WTC11 (cell line): ENCODE measurements at regions not wholly inside any gene's neighbourhood (a gene's known extent, or its start where the extent isn't known, plus 50 kb on each side); places are given as distances from the start of the nearest gene placed in this dataset.

Source experiments
- ATAC-seq: fragments of 200-7000 bp; cut with Tn5 transposase; 2 replicates; pipeline ENCODE4 v1.10.0; 2021; ENCODE audit warnings: mild to moderate bottlenecking, moderate library complexity
- CTCF ChIA-PET: fragments of 300-600 bp; sonication (Branson Sonifier 250); formaldehyde crosslinking; loops from one replicate; lab custom pipeline; 2021; ENCODE audit warnings: antibody characterized with exemption; lab: Charles Lee
- POLR2A ChIA-PET: fragments of 350-600 bp; sonication (Branson Sonifier 250); formaldehyde crosslinking; loops from one replicate; lab custom pipeline; 2021; ENCODE audit warnings: antibody characterized with exemption; lab: Charles Lee
- DNase-seq: peaks from one replicate; pipeline ENCODE4 v3.0.0; 2021; ENCODE audit warnings: low spot score
- H3K27ac Mint-ChIP-seq: 2 replicates; pipeline ENCODE4 v1.8.0; 2021; ENCODE audit warnings: mixed read lengths
- H3K27me3 Mint-ChIP-seq: 2 replicates; pipeline ENCODE4 v1.8.0; 2021; ENCODE audit warnings: low read depth, mild to moderate bottlenecking, moderate library complexity, mixed read lengths
- H3K36me3 Mint-ChIP-seq: 2 replicates; pipeline ENCODE4 v1.8.0; 2021; ENCODE audit warnings: mixed read lengths
- H3K4me1 Mint-ChIP-seq: 2 replicates; pipeline ENCODE4 v1.8.0; 2022; ENCODE audit warnings: mixed read lengths
- H3K4me3 Mint-ChIP-seq: 2 replicates; pipeline ENCODE4 v1.8.0; 2021; ENCODE audit warnings: mild to moderate bottlenecking, moderate library complexity, mixed read lengths
- H3K9me3 Mint-ChIP-seq: 2 replicates; pipeline ENCODE4 v1.8.0; 2021; ENCODE audit warnings: mixed read lengths
- ARID4B ChIP-seq: sonication (generic); formaldehyde crosslinking; IDR thresholded peaks from 2 replicates; pipeline ENCODE4 v1.8.0; 2023; ENCODE audit warnings: missing genetic modification reagents, mild to moderate bottlenecking, borderline replicate concordance
- CREB1 ChIP-seq: sonication (generic); formaldehyde crosslinking; IDR thresholded peaks from 2 replicates; pipeline ENCODE4 v1.8.0; 2023; ENCODE audit warnings: mild to moderate bottlenecking, missing genetic modification reagents
- E2F1 ChIP-seq: sonication (generic); formaldehyde crosslinking; IDR thresholded peaks from 2 replicates; pipeline ENCODE4 v1.8.0; 2022; ENCODE audit warnings: mild to moderate bottlenecking, missing genetic modification reagents
- HMGXB4 ChIP-seq: sonication (generic); formaldehyde crosslinking; IDR thresholded peaks from 2 replicates; pipeline ENCODE4 v1.8.1; 2023; ENCODE audit warnings: mild to moderate bottlenecking, moderate library complexity, missing genetic modification reagents
- JAZF1 ChIP-seq: fragments of 250-450 bp; sonication (Bioruptor Pico); IDR thresholded peaks from 2 replicates; pipeline ENCODE4 v1.9.0; 2021; ENCODE audit warnings: moderate library complexity, mild to moderate bottlenecking, inconsistent platforms
- MXD4 ChIP-seq: fragments of 250-450 bp; sonication (Bioruptor Pico); IDR thresholded peaks from 2 replicates; pipeline ENCODE4 v1.8.0; 2021; ENCODE audit warnings: mild to moderate bottlenecking, moderate library complexity, borderline replicate concordance
- RELA ChIP-seq: sonication (generic); formaldehyde crosslinking; IDR thresholded peaks from 2 replicates; pipeline ENCODE4 v1.8.1; 2022; ENCODE audit warnings: missing genetic modification reagents, mild to moderate bottlenecking, borderline replicate concordance
- SMAD3 ChIP-seq: sonication (generic); formaldehyde crosslinking; IDR thresholded peaks from 2 replicates; pipeline ENCODE4 v1.8.0; 2022; ENCODE audit warnings: missing genetic modification reagents, mild to moderate bottlenecking, borderline replicate concordance
- SMAD4 ChIP-seq: sonication (generic); formaldehyde crosslinking; IDR thresholded peaks from 2 replicates; pipeline ENCODE4 v1.8.0; 2022; ENCODE audit warnings: mild to moderate bottlenecking, missing genetic modification reagents
- STAT6 ChIP-seq: sonication (generic); formaldehyde crosslinking; conservative IDR thresholded peaks from 2 replicates; pipeline ENCODE4 v1.8.1; 2023; ENCODE audit warnings: mild to moderate bottlenecking, low read depth, missing genetic modification reagents, moderate library complexity
- USF1 ChIP-seq: sonication (generic); formaldehyde crosslinking; IDR thresholded peaks from 2 replicates; pipeline ENCODE4 v1.8.0; 2022; ENCODE audit warnings: mild to moderate bottlenecking, missing genetic modification reagents
- USF2 ChIP-seq: sonication (generic); formaldehyde crosslinking; IDR thresholded peaks from 2 replicates; pipeline ENCODE4 v1.8.1; 2023; ENCODE audit warnings: mild to moderate bottlenecking, missing genetic modification reagents, moderate library complexity
- ZNF219 ChIP-seq: sonication (generic); formaldehyde crosslinking; IDR thresholded peaks from 2 replicates; pipeline ENCODE4 v1.8.0; 2023; ENCODE audit warnings: missing genetic modification reagents, mild to moderate bottlenecking, borderline replicate concordance
- ZNF416 ChIP-seq: fragments of 250-450 bp; sonication (Bioruptor Pico); IDR thresholded peaks from 2 replicates; pipeline ENCODE4 v1.9.0; 2021; ENCODE audit warnings: mild to moderate bottlenecking, inconsistent platforms
- ZNF423 ChIP-seq: fragments of 250-450 bp; sonication (Bioruptor Pico); IDR thresholded peaks from 2 replicates; pipeline ENCODE4 v2.1.2; 2022; ENCODE audit warnings: mild to moderate bottlenecking, moderate library complexity
- TF ChIP-seq, protein P1 (sequence below): sonication (generic); formaldehyde crosslinking; IDR thresholded peaks from 2 replicates; pipeline ENCODE4 v1.8.1; 2023; ENCODE audit warnings: mild to moderate bottlenecking, missing genetic modification reagents

GRCh38 chr7:25809441-25809840 is 342.6 kb upstream of the NFE2L3 start (continued):
- no peak for TF ChIP-seq USF2
- no peak for TF ChIP-seq ARID4B (CRISPR knock-in tag)
- TF ChIP-seq ZNF416 (CRISPR knock-in tag): no peak
- no peak for TF ChIP-seq HMGXB4 (CRISPR knock-in tag)
- TF ChIP-seq SMAD3 (CRISPR knock-in tag): no peak
- no peak for TF ChIP-seq STAT6 (CRISPR knock-in tag)

- Mint-ChIP-seq H3K36me3 (no peaks in the 10 kb centered on the region), H3K4me1 (no peaks in the 10 kb centered on the region), H3K27me3 (no peaks in the 10 kb centered on the region), H3K4me3 (no peak overlapping the region), H3K27ac (no peak overlapping the region), H3K9me3 (peaks cover under 1% of the 10 kb centered on the region)
- CTCF ChIA-PET: no interaction called here
- no peak for TF ChIP-seq ZNF423 (CRISPR knock-in tag)
- TF ChIP-seq USF1 (CRISPR knock-in tag): no peak
- TF ChIP-seq RELA: no peak
- TF ChIP-seq SMAD4 (CRISPR knock-in tag): no peak
- TF ChIP-seq, protein P1, sequence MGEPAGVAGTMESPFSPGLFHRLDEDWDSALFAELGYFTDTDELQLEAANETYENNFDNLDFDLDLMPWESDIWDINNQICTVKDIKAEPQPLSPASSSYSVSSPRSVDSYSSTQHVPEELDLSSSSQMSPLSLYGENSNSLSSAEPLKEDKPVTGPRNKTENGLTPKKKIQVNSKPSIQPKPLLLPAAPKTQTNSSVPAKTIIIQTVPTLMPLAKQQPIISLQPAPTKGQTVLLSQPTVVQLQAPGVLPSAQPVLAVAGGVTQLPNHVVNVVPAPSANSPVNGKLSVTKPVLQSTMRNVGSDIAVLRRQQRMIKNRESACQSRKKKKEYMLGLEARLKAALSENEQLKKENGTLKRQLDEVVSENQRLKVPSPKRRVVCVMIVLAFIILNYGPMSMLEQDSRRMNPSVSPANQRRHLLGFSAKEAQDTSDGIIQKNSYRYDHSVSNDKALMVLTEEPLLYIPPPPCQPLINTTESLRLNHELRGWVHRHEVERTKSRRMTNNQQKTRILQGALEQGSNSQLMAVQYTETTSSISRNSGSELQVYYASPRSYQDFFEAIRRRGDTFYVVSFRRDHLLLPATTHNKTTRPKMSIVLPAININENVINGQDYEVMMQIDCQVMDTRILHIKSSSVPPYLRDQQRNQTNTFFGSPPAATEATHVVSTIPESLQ (CRISPR knock-in tag): no peak
- no peak for TF ChIP-seq ZNF219 (CRISPR knock-in tag)
- TF ChIP-seq JAZF1 (CRISPR knock-in tag): no peak
- TF ChIP-seq MXD4 (CRISPR knock-in tag): no peak
- no peak for TF ChIP-seq CREB1 (CRISPR knock-in tag)
- TF ChIP-seq E2F1: no peak
- no peak for DNase-seq
- POLR2A ChIA-PET: no interaction called here
- ATAC-seq: no peak
These were observed 339.7 kb upstream of the NFE2L3 start for GRCh38 chr7:25812086-25812850.
